ENCODE measurements at regions not wholly inside any gene's neighbourhood (a gene's known extent, or its start where the extent isn't known, plus 50 kb on each side); places are given as distances from the start of the nearest gene placed in this dataset.
A peak's percentile ranks its signal among the peaks of the same experiment; 100 is the strongest.

- no peaks in the 10 kb centered on the region for H3K79me2 ChIP-seq (ENCODE audit: insufficient read depth, low read length)
- no peaks in the 10 kb centered on the region for H3K36me3 ChIP-seq (ENCODE audit: insufficient read depth, low read length)
- no peak overlapping the region for H2AFZ ChIP-seq (ENCODE audit: low read length)
- no peak overlapping the region for H3K27ac ChIP-seq (ENCODE audit: low read depth, low read length, poor library complexity, severe bottlenecking)
- no peak overlapping the region for H3K4me3 ChIP-seq (ENCODE audit: low read depth, low read length, poor library complexity, severe bottlenecking)
- no peaks in the 10 kb centered on the region for H3K9me2 ChIP-seq (ENCODE audit: low read depth, low read length)
- no peaks in the 10 kb centered on the region for H4K20me1 ChIP-seq (ENCODE audit: insufficient read depth, low read length)
- no peaks in the 10 kb centered on the region for H3K4me1 ChIP-seq (ENCODE audit: insufficient read depth, low read length, severe bottlenecking)
- TF ChIP-seq CTCF (IDR thresholded peaks at IDR 0.05; ENCODE audit: low read length) (no peak), EZH2 (IDR thresholded peaks at IDR 0.05; ENCODE audit: borderline replicate concordance, low read length) (no peak)
- no peaks in the 10 kb centered on the region for H3F3A ChIP-seq (ENCODE audit: insufficient read depth, low read length)
- no peak overlapping the region for H3K4me2 ChIP-seq (ENCODE audit: low read length)
- H3K27me3 ChIP-seq (ENCODE audit: insufficient read depth, low read length): no peaks in the 10 kb centered on the region
- H3K9ac ChIP-seq (ENCODE audit: low read length): no peak overlapping the region
- no peaks in the 10 kb centered on the region for H3K9me3 ChIP-seq (ENCODE audit: low read length)
Measured at GRCh38 chr1:87595384-87595781, 266.7 kb downstream of the LMO4 start.

GRCh38 chr1:87598429-87598828 is 269.7 kb downstream of the LMO4 start:
- no peak overlapping the region for H3K9ac ChIP-seq (ENCODE audit: low read length)

GRCh38 chr1:87599569-87599968 is 270.9 kb downstream of the LMO4 start:
- H3K79me2 ChIP-seq (ENCODE audit: insufficient read depth, low read length): no peaks in the 10 kb centered on the region
- no peak overlapping the region for H3K27ac ChIP-seq (ENCODE audit: low read depth, low read length, poor library complexity, severe bottlenecking)
- H3K4me1 ChIP-seq (ENCODE audit: insufficient read depth, low read length, severe bottlenecking): no peaks in the 10 kb centered on the region
- no peaks in the 10 kb centered on the region for H3K36me3 ChIP-seq (ENCODE audit: insufficient read depth, low read length)
- H3F3A ChIP-seq (ENCODE audit: insufficient read depth, low read length): no peaks in the 10 kb centered on the region
- no peaks in the 10 kb centered on the region for H3K27me3 ChIP-seq (ENCODE audit: insufficient read depth, low read length)
- TF ChIP-seq EZH2 (IDR thresholded peaks at IDR 0.05; ENCODE audit: borderline replicate concordance, low read length): no peak
- no peak for TF ChIP-seq CTCF (IDR thresholded peaks at IDR 0.05; ENCODE audit: low read length)
- no peak overlapping the region for H3K4me3 ChIP-seq (ENCODE audit: low read depth, low read length, poor library complexity, severe bottlenecking)
- no peak overlapping the region for H2AFZ ChIP-seq (ENCODE audit: low read length)
- H3K9ac ChIP-seq (ENCODE audit: low read length): no peak overlapping the region
- no peak overlapping the region for H3K4me2 ChIP-seq (ENCODE audit: low read length)
- no peaks in the 10 kb centered on the region for H3K9me3 ChIP-seq (ENCODE audit: low read length)
- H3K9me2 ChIP-seq (ENCODE audit: low read depth, low read length): no peaks in the 10 kb centered on the region
- no peaks in the 10 kb centered on the region for H4K20me1 ChIP-seq (ENCODE audit: insufficient read depth, low read length)

More at GRCh38 chr1:87598429-87598828, 269.7 kb downstream of the LMO4 start:
- Histone ChIP-seq H3K27ac (ENCODE audit: low read depth, low read length, poor library complexity, severe bottlenecking) (no peak overlapping the region), H2AFZ (ENCODE audit: low read length) (no peak overlapping the region), H3K79me2 (ENCODE audit: insufficient read depth, low read length) (no peaks in the 10 kb centered on the region), H3K4me1 (ENCODE audit: insufficient read depth, low read length, severe bottlenecking) (no peaks in the 10 kb centered on the region), H3K36me3 (ENCODE audit: insufficient read depth, low read length) (no peaks in the 10 kb centered on the region), H3F3A (ENCODE audit: insufficient read depth, low read length) (no peaks in the 10 kb centered on the region), H3K9me2 (ENCODE audit: low read depth, low read length) (no peaks in the 10 kb centered on the region), H3K4me2 (ENCODE audit: low read length) (no peak overlapping the region), H3K4me3 (ENCODE audit: low read depth, low read length, poor library complexity, severe bottlenecking) (no peak overlapping the region), H3K27me3 (ENCODE audit: insufficient read depth, low read length) (no peaks in the 10 kb centered on the region), H4K20me1 (ENCODE audit: insufficient read depth, low read length) (no peaks in the 10 kb centered on the region), H3K9me3 (ENCODE audit: low read length) (no peaks in the 10 kb centered on the region)
- peak; percentile 54; the same call in 1 of the 2 replicates for TF ChIP-seq CTCF (IDR thresholded peaks at IDR 0.05; ENCODE audit: low read length)
- no peak for TF ChIP-seq EZH2 (IDR thresholded peaks at IDR 0.05; ENCODE audit: borderline replicate concordance, low read length)

Measured in OCI-LY1 (cell line).